Inflammatory macrophage treated with lipopolysaccharide for 4 hours (primary cell): ENCODE measurements at regions not wholly inside any gene's neighbourhood (a gene's known extent, or its start where the extent isn't known, plus 50 kb on each side); places are given as distances from the start of the nearest gene placed in this dataset.

Source experiments
- DNase-seq: peaks from one replicate; pipeline ENCODE4 v3.0.0-alpha.2; 2020

DNA sequence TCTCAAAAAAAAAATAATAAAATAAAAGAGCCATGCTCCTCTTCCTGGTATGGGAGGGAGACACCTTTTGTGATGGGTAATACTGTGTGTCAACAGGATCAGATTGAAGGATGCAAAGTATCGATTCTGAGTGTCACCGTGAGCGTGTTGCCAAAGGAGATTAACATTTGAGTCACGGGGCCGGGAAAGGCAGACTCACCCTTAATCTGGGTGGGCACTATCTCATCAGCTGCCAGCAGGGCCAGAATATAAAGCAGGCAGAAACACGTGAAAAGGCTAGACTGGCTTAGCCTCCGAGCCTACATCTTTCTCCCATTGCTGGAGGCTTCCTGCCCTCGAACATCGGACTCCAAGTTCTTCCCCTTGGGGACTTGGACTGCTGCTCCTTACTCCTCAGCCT, 95.4 kb downstream of the SHOX start:
- DNase-seq, result no peak

DNA sequence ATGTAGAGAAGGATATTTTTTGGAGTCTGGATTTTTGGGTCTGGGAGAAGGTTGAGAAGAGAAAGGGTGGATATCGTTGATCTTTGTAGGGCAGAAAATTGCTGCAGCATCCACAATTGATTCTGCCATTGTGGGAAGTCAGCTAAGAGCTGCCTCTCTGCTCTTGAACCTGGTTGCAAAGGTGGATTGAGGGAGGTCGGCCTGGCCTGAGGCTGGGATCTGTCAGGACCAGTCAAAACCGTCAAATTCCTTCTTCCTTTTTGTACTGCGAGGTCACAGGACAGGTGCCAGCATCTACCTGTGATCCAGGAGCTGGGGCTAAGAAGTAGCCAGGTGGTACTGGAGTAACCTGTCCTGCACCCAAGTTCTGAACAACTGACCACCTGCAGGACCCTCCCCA, 93.7 kb downstream of the SHOX start:
- DNase-seq, result no peak

DNA sequence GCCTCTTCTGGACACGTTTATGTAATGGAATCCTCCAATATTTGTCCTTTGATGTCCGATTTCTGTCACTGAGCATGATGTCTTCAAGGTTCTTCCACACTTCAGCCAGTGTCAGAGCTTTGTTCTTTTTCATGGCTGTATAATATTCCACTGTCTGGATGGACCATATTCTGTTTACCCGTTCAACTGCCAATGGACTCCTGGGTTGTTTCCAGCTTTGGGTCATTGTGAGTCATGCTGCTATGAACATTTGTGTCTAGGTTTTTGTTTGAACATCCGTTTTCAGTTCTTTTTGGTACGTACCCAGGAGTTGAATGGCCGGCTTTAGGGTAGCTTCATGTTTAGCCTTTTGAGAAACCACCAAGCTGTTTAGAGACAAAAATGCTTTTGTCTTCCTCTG, 93.2 kb downstream of the SHOX start:
- DNase-seq, result no peak

DNA sequence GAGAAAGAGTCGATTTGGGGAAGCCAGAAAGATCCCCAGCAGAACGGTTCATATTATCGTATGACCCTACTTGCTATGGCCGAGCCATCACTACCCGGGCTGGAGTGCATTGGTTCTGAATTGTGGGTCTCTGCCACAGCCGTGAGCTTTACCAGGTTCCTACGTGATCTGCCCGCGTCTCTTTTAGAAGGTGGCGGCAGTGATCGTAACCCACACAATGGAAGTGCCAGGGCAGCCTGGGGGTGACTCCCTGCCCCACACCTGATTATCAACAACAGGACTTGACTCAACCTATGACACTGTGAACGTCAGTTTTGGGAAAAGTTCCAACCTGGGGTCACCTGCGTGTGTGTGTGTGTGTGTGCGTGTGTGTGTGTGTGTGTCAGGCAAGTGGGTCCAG, 90.8 kb downstream of the SHOX start:
- DNase-seq, result no peak

- DNase-seq, result no peak
These were observed 90.2 kb downstream of the SHOX start for GRCh38 chrX:720825-721224.

GRCh38 chrX:720250-720649, 89.7 kb downstream of the SHOX start:
- DNase-seq, result no peak

- no peak for DNase-seq
These were observed 85.5 kb downstream of the SHOX start for GRCh38 chrX:716136-716535.

GRCh38 chrX:714131-714530, 83.5 kb downstream of the SHOX start:
- DNase-seq, result no peak
